Caco-2 (cell line): ENCODE measurements at regions not wholly inside any gene's neighbourhood (a gene's known extent, or its start where the extent isn't known, plus 50 kb on each side); places are given as distances from the start of the nearest gene placed in this dataset.

Experiments used
- BruUV-seq: library from RNA; stranded (reverse); fragments of 400-500 nt; replicated peaks from 2 replicates; lab custom pipeline; 2021; lab: Mats Ljungman, UMichigan
- CTCF ChIA-PET: fragments of 300-600 bp; sonication (Branson Sonifier 250); formaldehyde crosslinking; loops from one replicate; lab custom pipeline; 2022; ENCODE audit warnings: antibody characterized with exemption; lab: Charles Lee
- POLR2A ChIA-PET: fragments of 300-600 bp; sonication (Branson Sonifier 250); formaldehyde crosslinking; loops from one replicate; lab custom pipeline; 2022; ENCODE audit warnings: antibody characterized with exemption; lab: Charles Lee
- DNase-seq, 2 experiments: peaks; one replicate each; pipeline versions ENCODE4 v3.0.0 to v3.0.0-alpha.2; 2020 to 2022
- H3K27me3 ChIP-seq: replicated peaks from 2 replicates; pipeline ENCODE4 v1.6.0; 2011; ENCODE audit warnings: low read length; ENCODE audit not compliant: control insufficient read depth, insufficient read depth
- H3K36me3 ChIP-seq: 2 replicates; pipeline ENCODE4 v1.5.1; 2011; ENCODE audit warnings: low read length; ENCODE audit not compliant: control insufficient read depth, insufficient read depth
- H3K4me1 ChIP-seq: fragments of 250-450 bp; sonication (Bioruptor Pico); 2 replicates; pipeline ENCODE4 v1.5.1; 2020; ENCODE audit warnings: mild to moderate bottlenecking
- H3K4me3 ChIP-seq: 2 replicates; pipeline ENCODE4 v1.5.1; 2011; ENCODE audit warnings: low read depth, mild to moderate bottlenecking, control low read depth, low read length
- H3K9me3 ChIP-seq: fragments of 250-450 bp; sonication (Bioruptor Pico); 2 replicates; pipeline ENCODE4 v1.5.1; 2020; ENCODE audit warnings: mild to moderate bottlenecking, moderate library complexity
- H3K27ac Mint-ChIP-seq: one replicate; pipeline ENCODE4 v1.8.0; 2022; ENCODE audit warnings: mixed read lengths; ENCODE audit not compliant: unreplicated experiment
- H3K27me3 Mint-ChIP-seq: one replicate; pipeline ENCODE4 v1.8.0; 2022; ENCODE audit warnings: mixed read lengths; ENCODE audit not compliant: insufficient read depth, unreplicated experiment
- H3K36me3 Mint-ChIP-seq: one replicate; pipeline ENCODE4 v1.8.0; 2022; ENCODE audit warnings: mild to moderate bottlenecking, mixed read lengths; ENCODE audit not compliant: insufficient read depth, unreplicated experiment
- H3K4me1 Mint-ChIP-seq: one replicate; pipeline ENCODE4 v1.8.0; 2022; ENCODE audit warnings: low read depth, mixed read lengths; ENCODE audit not compliant: unreplicated experiment
- H3K4me3 Mint-ChIP-seq: one replicate; pipeline ENCODE4 v1.8.0; 2022; ENCODE audit warnings: mild to moderate bottlenecking, moderate library complexity, mixed read lengths; ENCODE audit not compliant: unreplicated experiment
- H3K9me3 Mint-ChIP-seq: one replicate; pipeline ENCODE4 v1.8.0; 2022; ENCODE audit warnings: mixed read lengths; ENCODE audit not compliant: unreplicated experiment
- intact Hi-C: fragments of 100-400 bp; cut with micrococcal nuclease; formaldehyde crosslinking; loops from one replicate; pipeline ENCODE4 v1.10.0; 2022; ENCODE audit not compliant: unreplicated experiment
- TF ChIP-seq, protein P1 (sequence below), 2 experiments: fragments of 200-600 bp in 1 of 2; IDR thresholded peaks; 1 replicate in 1 of 2; 2 replicates in 1 of 2; pipeline versions ENCODE4 v1.5.1 to v1.8.0; 2011 to 2022; ENCODE audit warnings: antibody characterized with exemption in 1 of 2, control low read depth in 1 of 2, inconsistent platforms in 1 of 2, low read depth in 1 of 2, low read length in 1 of 2, mild to moderate bottlenecking in 1 of 2, moderate library complexity in 1 of 2; ENCODE audit not compliant: insufficient read depth in 1 of 2, severe bottlenecking in 1 of 2, unreplicated experiment in 1 of 2

DNA sequence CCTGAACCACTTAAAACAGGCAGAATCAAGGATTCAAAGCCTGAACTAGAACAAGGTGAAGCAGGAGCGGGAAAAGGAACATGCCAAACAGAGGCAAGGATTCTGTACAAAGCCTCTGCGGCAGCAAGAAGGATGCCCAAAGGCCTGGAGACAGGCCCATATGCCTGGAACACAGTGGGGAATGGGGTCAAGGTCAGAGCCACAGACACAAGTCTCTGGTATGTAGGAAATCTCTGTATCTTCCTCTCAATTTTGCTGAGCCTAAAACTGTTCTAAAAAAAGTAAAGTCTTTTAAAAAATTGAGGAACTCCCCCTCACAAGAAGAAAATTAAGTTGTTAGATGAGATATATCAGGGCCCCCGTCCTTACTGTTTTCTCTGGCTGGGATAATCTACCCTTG is 175.9 kb upstream of the GHITM start:
- TF ChIP-seq, protein P1, sequence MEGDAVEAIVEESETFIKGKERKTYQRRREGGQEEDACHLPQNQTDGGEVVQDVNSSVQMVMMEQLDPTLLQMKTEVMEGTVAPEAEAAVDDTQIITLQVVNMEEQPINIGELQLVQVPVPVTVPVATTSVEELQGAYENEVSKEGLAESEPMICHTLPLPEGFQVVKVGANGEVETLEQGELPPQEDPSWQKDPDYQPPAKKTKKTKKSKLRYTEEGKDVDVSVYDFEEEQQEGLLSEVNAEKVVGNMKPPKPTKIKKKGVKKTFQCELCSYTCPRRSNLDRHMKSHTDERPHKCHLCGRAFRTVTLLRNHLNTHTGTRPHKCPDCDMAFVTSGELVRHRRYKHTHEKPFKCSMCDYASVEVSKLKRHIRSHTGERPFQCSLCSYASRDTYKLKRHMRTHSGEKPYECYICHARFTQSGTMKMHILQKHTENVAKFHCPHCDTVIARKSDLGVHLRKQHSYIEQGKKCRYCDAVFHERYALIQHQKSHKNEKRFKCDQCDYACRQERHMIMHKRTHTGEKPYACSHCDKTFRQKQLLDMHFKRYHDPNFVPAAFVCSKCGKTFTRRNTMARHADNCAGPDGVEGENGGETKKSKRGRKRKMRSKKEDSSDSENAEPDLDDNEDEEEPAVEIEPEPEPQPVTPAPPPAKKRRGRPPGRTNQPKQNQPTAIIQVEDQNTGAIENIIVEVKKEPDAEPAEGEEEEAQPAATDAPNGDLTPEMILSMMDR (IDR thresholded peaks at IDR 0.05; ENCODE audit: insufficient read depth in 1 of 2, low read depth in 1 of 2, low read length in 1 of 2, severe bottlenecking in 1 of 2, unreplicated experiment in 1 of 2): no peak

DNA sequence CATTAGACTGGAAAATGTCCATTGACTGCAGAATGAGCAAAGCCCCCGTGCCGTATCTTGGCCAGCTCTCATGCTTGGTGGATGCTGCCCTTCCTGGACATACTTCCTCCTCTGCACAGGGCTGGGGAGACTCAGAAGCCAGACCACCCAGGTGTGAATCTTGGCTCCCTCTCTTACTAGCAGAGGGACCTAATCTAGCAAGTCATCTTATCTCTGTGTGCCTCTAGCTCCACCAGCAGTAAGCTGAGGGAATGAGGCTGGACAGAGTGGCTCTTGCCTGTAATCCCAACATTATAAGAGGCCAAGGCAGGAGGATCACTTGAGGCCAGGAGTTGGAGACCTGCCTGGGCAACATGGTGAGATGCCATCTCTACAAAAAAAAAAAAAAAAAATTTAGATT is 173.8 kb upstream of the GHITM start:
- no peak overlapping the region for H3K4me3 Mint-ChIP-seq
- H3K4me3 ChIP-seq: no peak overlapping the region
- no peaks in the 10 kb centered on the region for H3K36me3 Mint-ChIP-seq
- intact Hi-C loops: no loop called here
- no peaks in the 10 kb centered on the region for H3K4me1 Mint-ChIP-seq
- no peaks in the 10 kb centered on the region for H3K36me3 ChIP-seq
- CTCF ChIA-PET: interaction anchor here (1.1 kb wide), 1 partner anchor 62 kb away, joined by 3 read pairs; no protein-coding TSS in a partner anchor
- peaks cover 7% of the 10 kb centered on the region for H3K27me3 Mint-ChIP-seq
- H3K4me1 ChIP-seq: no peaks in the 10 kb centered on the region
- H3K27ac Mint-ChIP-seq: no peak overlapping the region
- no peaks in the 10 kb centered on the region for H3K9me3 ChIP-seq
- H3K9me3 Mint-ChIP-seq: no peaks in the 10 kb centered on the region
- TF ChIP-seq, protein P1 (IDR thresholded peaks at IDR 0.05; ENCODE audit: insufficient read depth in 1 of 2, low read depth in 1 of 2, low read length in 1 of 2, severe bottlenecking in 1 of 2, unreplicated experiment in 1 of 2): no peak
- no TSS peak for BruUV-seq
- no peak for DNase-seq
- H3K27me3 ChIP-seq: no peaks in the 10 kb centered on the region
- POLR2A ChIA-PET: no interaction called here

More for the DNA sequence above, 175.9 kb upstream of the GHITM start:
- Mint-ChIP-seq H3K9me3 (no peaks in the 10 kb centered on the region), H3K4me3 (no peak overlapping the region), H3K27ac (no peak overlapping the region), H3K36me3 (no peaks in the 10 kb centered on the region), H3K27me3 (peaks cover 8% of the 10 kb centered on the region), H3K4me1 (no peaks in the 10 kb centered on the region)
- ChIA-PET CTCF (no interaction called here), POLR2A (no interaction called here)
- Histone ChIP-seq H3K4me3 (no peak overlapping the region), H3K27me3 (no peaks in the 10 kb centered on the region), H3K4me1 (no peaks in the 10 kb centered on the region), H3K9me3 (no peaks in the 10 kb centered on the region), H3K36me3 (no peaks in the 10 kb centered on the region)
- intact Hi-C loops: no loop called here
- BruUV-seq: no TSS peak
- no peak for DNase-seq

DNA sequence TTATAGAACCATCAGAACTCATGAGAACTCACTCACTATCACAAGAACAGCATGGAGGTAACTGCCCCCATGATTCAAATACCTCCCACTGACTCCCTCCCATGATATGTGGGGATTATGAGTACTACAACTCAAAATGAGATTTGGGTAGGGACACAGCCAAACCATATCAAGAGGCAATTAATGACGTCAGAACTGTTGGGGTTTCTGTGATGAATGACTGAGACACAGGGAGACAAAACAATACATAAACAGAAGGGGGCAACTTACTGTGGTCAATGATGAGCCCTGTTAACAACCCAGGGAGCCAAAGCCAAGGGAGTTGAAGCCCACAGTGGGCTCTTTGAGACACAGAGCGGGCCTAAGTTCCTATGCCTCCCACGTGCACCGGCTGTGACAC is 171.3 kb upstream of the GHITM start:
- no TSS peak for BruUV-seq
- no peaks in the 10 kb centered on the region for H3K4me1 ChIP-seq
- ChIA-PET CTCF (no interaction called here), POLR2A (no interaction called here)
- no peak overlapping the region for H3K4me3 ChIP-seq
- no peaks in the 10 kb centered on the region for H3K36me3 ChIP-seq
- Mint-ChIP-seq H3K4me1 (no peaks in the 10 kb centered on the region), H3K9me3 (no peaks in the 10 kb centered on the region), H3K27me3 (peaks cover 2% of the 10 kb centered on the region), H3K36me3 (no peaks in the 10 kb centered on the region), H3K27ac (no peak overlapping the region), H3K4me3 (no peak overlapping the region)
- no peak for DNase-seq
- H3K27me3 ChIP-seq: no peaks in the 10 kb centered on the region
- TF ChIP-seq, protein P1 (IDR thresholded peaks at IDR 0.05; ENCODE audit: insufficient read depth in 1 of 2, low read depth in 1 of 2, low read length in 1 of 2, severe bottlenecking in 1 of 2, unreplicated experiment in 1 of 2): no peak
- no peaks in the 10 kb centered on the region for H3K9me3 ChIP-seq
- intact Hi-C loops: no loop called here
